Coronary artery (tissue), 2 donors: ENCODE measurements at regions not wholly inside any gene's neighbourhood (a gene's known extent, or its start where the extent isn't known, plus 50 kb on each side); places are given as distances from the start of the nearest gene placed in this dataset.

ENCODE experiments used
- DNase-seq: peaks from one replicate; pipeline ENCODE4 v3.0.0-alpha.2; 2017; ENCODE audit warnings: low spot score
- H3K27ac ChIP-seq, 2 donors: fragments of 200-600 bp; sonication (generic); one replicate each; pipeline ENCODE4 v1.5.1; 2016 to 2019
- H3K4me3 ChIP-seq: fragments of 200-600 bp; sonication (generic); 2 replicates; pipeline ENCODE4 v1.5.1; 2016; ENCODE audit warnings: mild to moderate bottlenecking, moderate library complexity
- TF ChIP-seq, protein P1 (sequence below): fragments of 200-600 bp; sonication (generic); IDR thresholded peaks from one replicate; pipeline ENCODE4 v1.5.1; 2019; ENCODE audit warnings: antibody characterized with exemption

GRCh38 chr13:67283637-67284036 lies 53.5 kb upstream of the PCDH9 start:
- Histone ChIP-seq H3K27ac (no peak overlapping the region), H3K4me3 (no peak overlapping the region)
- TF ChIP-seq, protein P1, sequence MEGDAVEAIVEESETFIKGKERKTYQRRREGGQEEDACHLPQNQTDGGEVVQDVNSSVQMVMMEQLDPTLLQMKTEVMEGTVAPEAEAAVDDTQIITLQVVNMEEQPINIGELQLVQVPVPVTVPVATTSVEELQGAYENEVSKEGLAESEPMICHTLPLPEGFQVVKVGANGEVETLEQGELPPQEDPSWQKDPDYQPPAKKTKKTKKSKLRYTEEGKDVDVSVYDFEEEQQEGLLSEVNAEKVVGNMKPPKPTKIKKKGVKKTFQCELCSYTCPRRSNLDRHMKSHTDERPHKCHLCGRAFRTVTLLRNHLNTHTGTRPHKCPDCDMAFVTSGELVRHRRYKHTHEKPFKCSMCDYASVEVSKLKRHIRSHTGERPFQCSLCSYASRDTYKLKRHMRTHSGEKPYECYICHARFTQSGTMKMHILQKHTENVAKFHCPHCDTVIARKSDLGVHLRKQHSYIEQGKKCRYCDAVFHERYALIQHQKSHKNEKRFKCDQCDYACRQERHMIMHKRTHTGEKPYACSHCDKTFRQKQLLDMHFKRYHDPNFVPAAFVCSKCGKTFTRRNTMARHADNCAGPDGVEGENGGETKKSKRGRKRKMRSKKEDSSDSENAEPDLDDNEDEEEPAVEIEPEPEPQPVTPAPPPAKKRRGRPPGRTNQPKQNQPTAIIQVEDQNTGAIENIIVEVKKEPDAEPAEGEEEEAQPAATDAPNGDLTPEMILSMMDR: no peak
- DNase-seq: no peak

DNA sequence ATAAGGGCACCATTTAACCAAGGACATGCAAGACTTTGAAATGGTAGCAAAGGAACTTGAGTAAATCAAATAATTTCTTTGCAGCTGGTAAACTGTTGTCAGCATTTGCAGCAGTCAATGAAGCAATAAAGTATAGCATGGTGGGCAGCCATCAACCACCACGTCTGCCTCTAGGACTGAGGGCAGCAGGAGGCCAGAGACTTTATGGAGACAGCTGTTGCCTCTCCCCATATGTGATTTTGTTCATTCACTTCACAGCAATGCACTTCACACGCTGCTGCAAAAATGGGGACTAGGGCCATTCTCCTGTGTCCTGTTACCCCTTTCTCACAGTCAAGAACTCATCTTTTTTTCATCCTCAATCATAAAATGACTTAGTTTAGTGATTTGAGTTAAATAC lies 51.3 kb upstream of the PCDH9 start:
- DNase-seq: no peak
- no peak overlapping the region for H3K27ac ChIP-seq
- H3K4me3 ChIP-seq: no peak overlapping the region
- TF ChIP-seq, protein P1: no peak
